ENCODE measurements at regions not wholly inside any gene's neighbourhood (a gene's known extent, or its start where the extent isn't known, plus 50 kb on each side); places are given as distances from the start of the nearest gene placed in this dataset.
"Not testable (repeated sequence)": the region's sequence is repeated elsewhere in the genome, so short reads cannot be mapped to it uniquely, and the experiment has no call there.

DNA sequence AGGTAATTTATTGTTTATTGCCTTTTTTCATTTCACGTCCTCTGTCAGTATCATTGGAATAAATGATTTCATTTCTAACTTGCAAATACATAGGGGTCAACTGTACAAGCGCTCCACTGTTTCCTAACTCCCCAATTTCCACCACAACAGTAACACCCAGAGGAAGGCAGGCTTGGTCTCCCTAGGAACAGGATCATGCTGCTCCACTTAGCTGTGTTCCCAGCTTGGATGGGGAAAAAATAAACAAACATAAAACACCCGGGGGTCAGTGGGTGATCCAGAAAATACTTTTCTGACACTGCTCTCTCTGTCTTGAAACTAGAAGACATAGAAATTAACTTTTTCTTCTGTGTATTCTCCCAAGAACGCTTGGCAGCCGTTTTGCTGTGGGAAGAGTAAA lies 772.5 kb downstream of the TRIML1 start:
- no peak for DNase-seq (ENCODE audit: low read depth in 3 of 3, low spot score in 1 of 3)

DNA sequence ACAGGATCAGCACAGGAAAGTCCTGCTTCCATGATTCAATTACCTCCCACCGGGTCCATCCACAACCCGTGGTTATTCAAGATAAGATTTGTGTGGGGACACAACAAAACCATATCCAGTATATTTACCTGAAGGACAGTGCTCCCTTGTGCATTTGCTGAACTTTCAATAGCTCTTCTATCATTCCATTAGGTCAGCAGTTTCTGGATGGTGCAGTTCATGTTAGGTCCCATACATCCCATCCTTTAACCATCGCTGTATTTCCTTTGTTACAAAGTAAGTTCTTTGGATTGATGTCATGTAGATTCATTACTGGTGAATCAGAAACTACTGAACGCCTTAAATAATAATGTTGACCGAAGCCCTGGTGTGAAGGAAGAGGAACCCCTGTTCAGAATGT lies 775.9 kb downstream of the TRIML1 start:
- DNase-seq (ENCODE audit: low read depth in 3 of 3, low spot score in 1 of 3): no peak

GRCh38 chr4:188918787-188919186 lies 779.5 kb downstream of the TRIML1 start:
- no peak for DNase-seq (ENCODE audit: low read depth in 3 of 3, low spot score in 1 of 3)

DNA sequence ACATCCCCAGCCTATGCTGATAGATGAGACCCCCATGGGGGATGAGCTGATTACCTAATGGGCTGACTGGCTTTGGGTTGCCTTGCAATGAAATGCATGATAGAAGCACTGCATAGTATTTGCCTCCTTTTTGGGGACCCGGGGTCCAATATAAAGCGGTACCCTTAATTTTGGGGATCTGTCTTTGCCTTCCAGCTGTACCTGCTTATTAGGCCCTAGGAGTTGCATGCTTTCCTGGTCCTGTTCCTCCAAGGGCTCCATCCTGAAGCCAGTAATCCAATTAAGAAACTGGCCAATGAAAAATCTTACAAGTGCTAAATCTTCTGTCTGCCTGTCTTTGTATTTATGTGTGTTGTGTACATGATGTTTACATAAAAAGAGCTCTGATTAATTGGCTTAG lies 791.6 kb downstream of the TRIML1 start:
- no peak for DNase-seq (ENCODE audit: low read depth in 3 of 3, low spot score in 1 of 3)

- no peak for DNase-seq (ENCODE audit: low read depth in 3 of 3, low spot score in 1 of 3)
Observed at GRCh38 chr4:188934320-188934962, 795.2 kb downstream of the TRIML1 start.

DNA sequence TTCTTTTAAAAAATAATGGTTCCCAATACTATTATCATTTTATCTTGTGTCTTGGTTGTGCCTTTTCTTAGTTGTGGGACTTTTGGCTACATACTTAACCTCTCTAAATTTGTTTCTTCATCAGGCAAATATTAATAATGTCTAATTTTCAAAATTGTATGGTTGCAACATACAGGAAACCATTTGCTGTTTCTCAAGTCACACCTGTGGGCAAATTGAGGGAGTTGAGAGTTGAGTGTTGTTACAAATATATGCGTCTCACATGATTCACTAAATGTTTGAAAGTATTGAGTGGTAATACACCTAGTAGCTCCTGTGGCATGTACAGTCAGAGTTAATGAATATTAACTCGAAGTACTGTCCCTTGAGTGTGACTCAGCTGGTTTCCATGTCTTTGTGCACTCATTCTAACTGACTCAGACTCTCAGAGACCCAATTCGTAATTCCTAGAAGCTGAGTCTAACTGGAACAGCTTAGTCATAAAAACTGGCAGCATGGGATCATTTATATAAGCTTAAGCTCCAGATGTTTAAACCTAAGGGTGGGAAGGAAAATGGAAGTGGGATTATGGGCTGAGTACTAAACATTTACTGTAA lies 802.4 kb downstream of the TRIML1 start:
- DNase-seq (ENCODE audit: low read depth in 3 of 3, low spot score in 1 of 3): no peak

- no peak for DNase-seq (ENCODE audit: low read depth in 3 of 3, low spot score in 1 of 3)
Observed at GRCh38 chr4:188942606-188943005, 803.4 kb downstream of the TRIML1 start.

DNA sequence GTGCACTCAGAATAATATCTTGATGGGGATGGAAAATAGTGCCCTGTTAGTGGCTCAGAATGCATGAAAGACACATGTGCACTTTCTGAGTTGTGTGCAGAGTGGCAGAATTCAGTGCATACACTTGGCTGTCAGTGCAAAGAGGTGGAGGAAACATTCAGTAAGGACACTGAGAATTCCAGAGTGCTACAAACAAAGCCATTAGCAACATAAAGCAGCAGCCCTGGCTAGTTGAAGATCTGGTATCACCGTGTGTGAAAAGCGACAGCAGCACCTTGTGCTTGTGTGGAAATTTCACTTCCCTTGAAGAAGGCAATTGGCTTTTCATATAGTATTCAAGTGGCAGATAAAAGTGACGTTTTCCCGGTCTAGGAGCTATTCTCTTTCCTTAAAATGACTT lies 810.4 kb downstream of the TRIML1 start:
- no peak for DNase-seq (ENCODE audit: low read depth in 3 of 3, low spot score in 1 of 3)

DNA sequence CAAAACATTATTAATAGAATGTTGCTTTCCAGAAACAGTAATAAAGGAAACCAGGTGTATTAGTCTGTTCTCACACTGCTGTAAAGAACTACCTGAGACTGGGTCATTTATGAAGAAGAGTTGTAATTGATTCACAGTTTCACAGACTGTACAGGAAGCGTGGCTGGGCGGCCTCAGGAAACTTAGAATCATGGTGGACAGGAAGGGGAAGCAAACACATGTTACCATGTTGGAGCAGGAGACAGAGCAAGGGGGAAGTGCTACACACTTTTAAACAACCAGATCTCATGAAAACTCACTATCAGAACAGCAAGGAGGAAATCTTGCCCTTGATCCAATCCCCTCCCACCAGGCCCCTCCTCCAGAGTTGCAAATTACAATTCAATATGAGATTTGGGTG lies 815.8 kb downstream of the TRIML1 start:
- DNase-seq (ENCODE audit: low read depth in 3 of 3, low spot score in 1 of 3): no peak

- DNase-seq (ENCODE audit: low read depth in 3 of 3, low spot score in 1 of 3): no peak
Observed at GRCh38 chr4:188956566-188956965, 817.3 kb downstream of the TRIML1 start.

DNA sequence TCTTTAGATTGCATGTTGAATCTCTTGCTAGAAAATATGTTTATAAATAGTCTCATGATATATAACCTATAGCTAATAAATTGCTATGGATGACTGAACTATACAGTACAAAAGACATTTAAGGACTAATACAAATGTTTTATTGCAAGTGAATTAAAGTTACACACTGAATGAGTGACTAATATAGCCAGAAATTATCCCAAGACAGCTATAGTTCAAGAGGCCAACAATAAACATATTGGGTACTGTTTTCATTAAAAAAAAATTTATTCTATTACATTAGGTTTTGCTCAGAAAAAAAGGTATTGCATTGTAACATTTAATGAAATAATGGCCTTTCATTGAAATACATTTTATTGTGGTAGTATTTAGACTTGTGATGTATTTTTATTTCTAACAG lies 819.1 kb downstream of the TRIML1 start:
- no peak for DNase-seq (ENCODE audit: low read depth in 3 of 3, low spot score in 1 of 3)

- no peak for DNase-seq (ENCODE audit: low read depth in 3 of 3, low spot score in 1 of 3)
Observed at GRCh38 chr4:188959424-188959823, 820.2 kb downstream of the TRIML1 start.

- no peak for DNase-seq (ENCODE audit: low read depth in 3 of 3, low spot score in 1 of 3)
Observed at GRCh38 chr4:188960411-188961093, 821.3 kb downstream of the TRIML1 start.

GRCh38 chr4:188971125-188971524 lies 831.9 kb downstream of the TRIML1 start:
- DNase-seq (ENCODE audit: low read depth in 3 of 3, low spot score in 1 of 3): no peak

- no peak for DNase-seq (ENCODE audit: low read depth in 3 of 3, low spot score in 1 of 3)
Observed at GRCh38 chr4:188975271-188975670, 836.0 kb downstream of the TRIML1 start.

DNA sequence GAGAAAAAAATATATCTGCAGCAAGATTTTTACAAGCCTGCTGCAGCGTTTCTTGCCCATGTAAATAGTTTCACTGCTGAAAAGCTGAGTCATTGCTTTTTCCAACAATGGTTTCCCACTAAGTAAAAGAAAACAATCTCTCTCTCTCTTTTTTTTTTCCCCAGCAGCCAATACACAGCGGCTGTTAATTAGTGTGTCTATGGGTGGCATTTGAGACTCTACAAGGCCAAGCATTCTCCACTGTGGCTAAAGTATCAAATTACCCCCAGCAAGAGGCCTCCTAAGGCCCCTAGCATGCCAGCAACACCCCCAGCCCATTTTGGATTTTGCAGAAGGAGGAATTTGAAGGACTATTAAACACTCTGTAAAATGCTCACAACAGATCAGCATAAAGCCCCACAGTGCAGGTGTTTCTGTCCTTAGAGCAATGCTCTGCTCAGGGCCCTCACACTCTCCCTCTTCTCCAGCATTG lies 837.4 kb downstream of the TRIML1 start:
- DNase-seq (ENCODE audit: low read depth in 3 of 3, low spot score in 1 of 3): no peak

- not testable (repeated sequence) for DNase-seq (ENCODE audit: low read depth in 3 of 3, low spot score in 1 of 3)
Observed at GRCh38 chr4:188977232-188977631, 838.0 kb downstream of the TRIML1 start.

DNA sequence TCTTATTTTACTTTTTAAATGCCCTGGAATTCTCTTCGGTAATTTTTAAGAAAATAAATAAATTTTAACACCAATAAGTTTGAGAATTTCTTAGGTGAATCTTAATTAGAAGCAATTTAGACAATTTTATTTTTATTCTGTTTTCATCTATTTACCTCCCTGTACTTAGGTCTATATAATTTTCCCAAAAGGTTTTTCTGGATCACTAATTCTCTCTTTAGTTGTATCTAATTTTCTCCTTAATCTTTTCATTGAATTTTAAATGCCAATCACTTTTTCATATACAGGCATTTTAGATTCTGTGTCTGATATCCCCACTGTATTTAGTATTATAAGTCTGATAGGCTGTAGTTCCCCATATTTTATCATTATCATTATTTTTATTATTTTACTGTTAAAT lies 845.3 kb downstream of the TRIML1 start:
- no peak for DNase-seq (ENCODE audit: low read depth in 3 of 3, low spot score in 1 of 3)

- no peak for DNase-seq (ENCODE audit: low read depth in 3 of 3, low spot score in 1 of 3)
Observed at GRCh38 chr4:188986271-188986689, 847.0 kb downstream of the TRIML1 start.

DNA sequence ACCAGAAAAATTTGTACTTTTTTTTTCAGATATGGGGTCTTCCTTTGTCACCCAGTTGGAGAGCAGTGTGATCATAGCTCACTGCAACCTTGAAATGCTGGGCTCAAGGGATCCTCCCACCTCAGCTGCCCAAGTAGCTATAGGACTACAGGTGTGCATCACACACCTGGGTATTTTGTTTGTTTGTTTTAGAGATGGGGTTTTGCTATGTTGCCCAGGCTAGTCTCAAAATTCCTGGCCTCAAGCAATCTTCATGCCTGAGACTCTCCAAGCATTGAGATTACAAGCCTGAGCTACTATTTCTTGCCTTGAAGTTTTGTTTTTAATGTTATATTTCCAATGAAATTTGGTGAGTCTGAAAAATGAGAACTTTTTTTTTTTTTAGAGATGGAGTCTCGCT lies 847.8 kb downstream of the TRIML1 start:
- DNase-seq (ENCODE audit: low read depth in 3 of 3, low spot score in 1 of 3): no peak

DNA sequence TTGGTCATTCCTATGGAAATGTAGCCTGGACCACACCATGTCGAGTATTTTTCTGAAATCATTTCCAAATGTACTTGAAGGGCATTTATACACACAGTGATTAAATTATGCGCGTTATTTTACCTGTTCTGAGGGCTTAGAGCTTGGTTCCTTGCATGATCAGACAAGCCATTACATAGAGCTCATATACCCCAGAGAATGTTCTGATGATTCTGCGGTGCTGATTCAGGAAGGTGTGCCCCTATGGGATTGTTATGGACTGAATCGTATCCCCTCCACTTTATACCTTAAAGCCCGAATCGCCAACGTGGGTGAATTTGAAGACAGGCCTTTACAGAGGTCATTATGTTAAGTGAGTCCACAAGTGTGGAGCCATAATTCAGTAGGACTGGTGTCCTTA lies 848.9 kb downstream of the TRIML1 start:
- no peak for DNase-seq (ENCODE audit: low read depth in 3 of 3, low spot score in 1 of 3)

DNA sequence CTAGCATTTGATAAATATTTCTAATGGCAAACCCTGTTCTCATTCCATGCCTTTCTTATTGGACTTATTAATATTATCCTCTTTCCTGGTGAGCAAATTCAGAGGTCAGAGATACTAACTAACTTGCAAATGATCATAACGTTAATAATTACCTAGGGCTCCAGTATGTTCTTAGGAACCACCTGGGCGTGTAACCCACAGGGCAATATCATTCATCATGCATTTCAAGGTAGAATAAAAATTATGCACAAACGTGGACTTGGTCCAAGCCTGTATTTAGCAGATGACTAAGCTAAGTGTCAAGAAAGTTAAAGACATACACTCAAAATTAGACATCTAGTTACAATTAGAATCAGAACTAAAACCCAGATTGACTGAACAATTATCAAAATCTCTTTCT lies 850.1 kb downstream of the TRIML1 start:
- DNase-seq (ENCODE audit: low read depth in 3 of 3, low spot score in 1 of 3): no peak

DNA sequence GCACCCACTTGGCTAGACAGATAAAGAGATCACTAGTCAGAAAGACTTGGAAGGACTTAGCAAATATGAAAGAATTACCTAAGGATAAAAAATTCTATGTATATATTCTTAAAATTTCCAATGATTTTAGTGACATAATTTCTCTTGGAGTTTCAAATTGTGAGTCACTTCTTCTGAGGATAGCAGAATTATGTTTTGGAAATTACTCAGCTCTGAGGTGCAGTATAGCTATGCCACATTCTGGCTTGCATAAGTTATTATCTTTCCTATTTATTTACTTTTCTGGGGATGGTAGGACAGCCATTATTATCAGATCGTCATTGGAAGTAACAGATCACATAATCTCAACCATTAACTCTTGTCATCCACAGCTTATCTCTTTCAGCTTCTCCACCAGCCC lies 853.5 kb downstream of the TRIML1 start:
- no peak for DNase-seq (ENCODE audit: low read depth in 3 of 3, low spot score in 1 of 3)
